Hindlimb muscle (tissue), 1 donor: ENCODE measurements at regions not wholly inside any gene's neighbourhood (a gene's known extent, or its start where the extent isn't known, plus 50 kb on each side); places are given as distances from the start of the nearest gene placed in this dataset.

ENCODE experiments used
- DNase-seq: peaks from one replicate; pipeline ENCODE4 v3.0.0-alpha.2; 2013

- no peak for DNase-seq
Measured at GRCh38 chr5:135234666-135235401, 164.2 kb downstream of the MACROH2A1 start.

GRCh38 chr5:135234242-135234641, 164.8 kb downstream of the MACROH2A1 start:
- DNase-seq = no peak

- no peak for DNase-seq
Measured at GRCh38 chr5:135233477-135233876, 165.6 kb downstream of the MACROH2A1 start.

- DNase-seq = no peak
Measured at GRCh38 chr5:135232958-135233357, 166.1 kb downstream of the MACROH2A1 start.

- no peak for DNase-seq
Measured at GRCh38 chr5:135231289-135231688, 167.7 kb downstream of the MACROH2A1 start.

GRCh38 chr5:135230251-135230925, 168.6 kb downstream of the MACROH2A1 start:
- no peak for DNase-seq

- DNase-seq = no peak
Measured at GRCh38 chr5:135229679-135230132, 169.3 kb downstream of the MACROH2A1 start.

GRCh38 chr5:135229122-135229521, 169.9 kb downstream of the MACROH2A1 start:
- DNase-seq = no peak

GRCh38 chr5:135228222-135228621, 170.8 kb downstream of the MACROH2A1 start:
- no peak for DNase-seq

- no peak for DNase-seq
Measured at GRCh38 chr5:135227064-135228022, 171.7 kb downstream of the MACROH2A1 start.

GRCh38 chr5:135225856-135226560, 173.0 kb downstream of the MACROH2A1 start:
- DNase-seq = no peak

- no peak for DNase-seq
Measured at GRCh38 chr5:135223891-135224625, 175.0 kb downstream of the MACROH2A1 start.

GRCh38 chr5:135223404-135223803, 175.6 kb downstream of the MACROH2A1 start:
- no peak for DNase-seq

GRCh38 chr5:135222771-135223170, 176.3 kb downstream of the MACROH2A1 start:
- no peak for DNase-seq

GRCh38 chr5:135222171-135222681, 176.8 kb downstream of the MACROH2A1 start:
- no peak for DNase-seq

GRCh38 chr5:135221696-135222095, 177.3 kb downstream of the MACROH2A1 start:
- no peak for DNase-seq

GRCh38 chr5:135221187-135221473, 177.9 kb downstream of the MACROH2A1 start:
- no peak for DNase-seq

- DNase-seq = no peak
Measured at GRCh38 chr5:135220394-135221186, 178.4 kb downstream of the MACROH2A1 start.

- DNase-seq = no peak
Measured at GRCh38 chr5:135219868-135220267, 179.2 kb downstream of the MACROH2A1 start.

- DNase-seq = peak; percentile 48
Measured at GRCh38 chr5:135218790-135219568, 180.1 kb downstream of the MACROH2A1 start.
